GM12878 (cell line): ENCODE measurements at regions not wholly inside any gene's neighbourhood (a gene's known extent, or its start where the extent isn't known, plus 50 kb on each side); places are given as distances from the start of the nearest gene placed in this dataset.

Source experiments
- ATAC-seq: fragments of 200-7000 bp; cut with Tn5 transposase; 3 replicates; pipeline ENCODE4 v1.9.1; 2020; ENCODE audit warnings: mild to moderate bottlenecking, moderate library complexity
- BruUV-seq: library from RNA; stranded (reverse); fragments of 400-500 nt; replicated peaks from 2 replicates; lab custom pipeline; 2021; lab: Mats Ljungman, UMichigan
- CTCF ChIA-PET: fragments of 300-600 bp; sonication (Branson Sonifier 250); formaldehyde crosslinking; extraction: SDS; loops from one replicate; lab custom pipeline; 2021; ENCODE audit warnings: inconsistent platforms; lab: Yijun Ruan, JAX
- POLR2A ChIA-PET: fragments of 350-600 bp; formaldehyde crosslinking; extraction: SDS; loops from one replicate; lab custom pipeline; 2021; ENCODE audit warnings: inconsistent platforms; lab: Charles Lee
- RAD21 ChIA-PET: fragments of 300-600 bp; sonication (Branson Sonifier 250); formaldehyde crosslinking; loops from one replicate; lab custom pipeline; 2023; ENCODE audit warnings: antibody characterized with exemption; ENCODE audit not compliant: unreplicated experiment; lab: Charles Lee
- SMC1A ChIA-PET: fragments of 300-600 bp; sonication (Branson Sonifier 250); formaldehyde crosslinking; loops from one replicate; lab custom pipeline; 2023; ENCODE audit not compliant: unreplicated experiment, uncharacterized antibody; lab: Charles Lee
- DNase-seq: peaks from one replicate; pipeline ENCODE4 v3.0.0-alpha.2; 2011; ENCODE audit warnings: low read depth, low spot score
- FAIRE-seq: peaks from 3 replicates; lab custom pipeline; 2011; peaks lifted over from hg19 to GRCh38; lab: Jason Lieb, UNC
- H2AFZ ChIP-seq: 2 replicates; pipeline ENCODE4 v1.6.0; 2011; ENCODE audit warnings: low read depth, low read length, control low read depth; ENCODE audit not compliant: control insufficient read depth
- H3K27ac ChIP-seq: 2 replicates; pipeline ENCODE4 v1.5.1; 2011; ENCODE audit warnings: control low read depth; ENCODE audit not compliant: control insufficient read depth, insufficient read depth
- H3K27me3 ChIP-seq, 2 experiments: replicated peaks in 1 of 2; 2 replicates each; pipeline versions ENCODE4 v1.6.0 to v1.6.1; 2011; ENCODE audit warnings: low read length in 1 of 2; ENCODE audit not compliant: control insufficient read depth in 2 of 2, insufficient read depth in 2 of 2
- H3K36me3 ChIP-seq, 2 experiments: 2 replicates each; pipeline ENCODE4 v1.5.1; 2011; ENCODE audit warnings: low read length in 1 of 2; ENCODE audit not compliant: control insufficient read depth in 2 of 2, insufficient read depth in 2 of 2
- H3K4me1 ChIP-seq: 2 replicates; pipeline ENCODE4 v1.6.1; 2011; ENCODE audit warnings: mild to moderate bottlenecking, low read length, moderate library complexity, mixed read lengths; ENCODE audit not compliant: control insufficient read depth, insufficient read depth
- H3K4me2 ChIP-seq: 2 replicates; pipeline ENCODE4 v1.6.0; 2011; ENCODE audit warnings: control low read depth; ENCODE audit not compliant: control insufficient read depth, insufficient read depth
- H3K4me3 ChIP-seq: fragments of 200-600 bp; sonication (generic); 2 replicates; pipeline ENCODE4 v1.5.1; 2016
- H3K79me2 ChIP-seq: 2 replicates; pipeline ENCODE4 v1.6.0; 2011; ENCODE audit warnings: low read length; ENCODE audit not compliant: control insufficient read depth, insufficient read depth
- H3K9ac ChIP-seq: 2 replicates; pipeline ENCODE4 v1.8.0; 2011; ENCODE audit warnings: low read length, control low read depth, mixed read lengths; ENCODE audit not compliant: control insufficient read depth, insufficient read depth
- H3K9me3 ChIP-seq: replicated peaks from 3 replicates; pipeline ENCODE4 v1.5.1; 2011; ENCODE audit warnings: mild to moderate bottlenecking, low read length; ENCODE audit not compliant: control insufficient read depth, insufficient read depth
- H4K20me1 ChIP-seq: 2 replicates; pipeline ENCODE4 v1.6.0; 2011; ENCODE audit not compliant: control insufficient read depth, insufficient read depth
- ATF7 ChIP-seq: fragments of 450-650 bp; IDR thresholded peaks from 2 replicates; pipeline ENCODE4 v1.6.1; 2016; ENCODE audit warnings: low read depth, mild to moderate bottlenecking
- SMAD1 ChIP-seq: fragments of 450-650 bp; IDR thresholded peaks from 2 replicates; pipeline ENCODE4 v1.6.1; 2018; ENCODE audit warnings: mild to moderate bottlenecking, low read depth; ENCODE audit not compliant: partially characterized antibody
- SPI1 ChIP-seq: IDR thresholded peaks from 2 replicates; pipeline ENCODE4 v1.6.1; 2011; ENCODE audit warnings: low read depth, mild to moderate bottlenecking, low read length, moderate library complexity, borderline replicate concordance; ENCODE audit not compliant: insufficient read depth
- SUZ12 ChIP-seq: fragments of 200-600 bp; sonication (generic); IDR thresholded peaks from one replicate; pipeline ENCODE4 v1.6.1; 2018; ENCODE audit warnings: antibody characterized with exemption, mild to moderate bottlenecking; ENCODE audit not compliant: unreplicated experiment
- WGBS: methylation state at CpG from one replicate; pipeline ENCODE4 v1.1.6; 2016; ENCODE audit warnings: low lambda C conversion rate; ENCODE audit not compliant: insufficient replicate concordance, insufficient coverage; ENCODE audit errors: missing lambda C conversion rate; 5-methylcytosine and 5-hydroxymethylcytosine counted together
- in situ Hi-C: fragments of 300-500 bp; cut with MboI; formaldehyde crosslinking; loops from 9 replicates; pipeline ENCODE4 v1.14.3; 2018; ENCODE audit warnings: mixed read lengths
- intact Hi-C: fragments of 100-400 bp; cut with micrococcal nuclease; formaldehyde crosslinking; loops from one replicate; pipeline ENCODE4 v1.14.2; 2022; ENCODE audit not compliant: unreplicated experiment

GRCh38 chr2:220574038-220574437 is 946.6 kb downstream of the SLC4A3 start:
- H3K9ac ChIP-seq: no peak overlapping the region
- BruUV-seq: no TSS peak
- no peak overlapping the region for H3K4me2 ChIP-seq
- no peaks in the 10 kb centered on the region for H3K4me1 ChIP-seq
- in situ Hi-C loops: no loop called here
- H2AFZ ChIP-seq: no peak overlapping the region
- H3K27me3 ChIP-seq: no peaks in the 10 kb centered on the region
- H3K27ac ChIP-seq: no peak overlapping the region
- RAD21 ChIA-PET: no interaction called here
- SMC1A ChIA-PET: no interaction called here
- no peaks in the 10 kb centered on the region for H3K9me3 ChIP-seq
- ATAC-seq: no peak; the same call in 2 of the 3 replicates
- DNase-seq: no peak
- no peak for FAIRE-seq
- intact Hi-C loops: no loop called here
- no peaks in the 10 kb centered on the region for H3K79me2 ChIP-seq
- TF ChIP-seq SUZ12 (no peak), SMAD1 (no peak), SPI1 (0 out of 2 replicates have a peak, but pooled peaks have one; percentile 25)
- no peak overlapping the region for H3K4me3 ChIP-seq
- WGBS: 0% methylated on average over 2 of the region's 2 CpGs
- H3K36me3 ChIP-seq: no peaks in the 10 kb centered on the region
- CTCF ChIA-PET: no interaction called here
- POLR2A ChIA-PET: no interaction called here
- no peaks in the 10 kb centered on the region for H4K20me1 ChIP-seq

GRCh38 chr2:220575963-220576362 is 948.5 kb downstream of the SLC4A3 start:
- Histone ChIP-seq H2AFZ (no peak overlapping the region), H3K9me3 (no peaks in the 10 kb centered on the region), H3K27ac (no peak overlapping the region), H3K36me3 (no peaks in the 10 kb centered on the region), H3K79me2 (no peaks in the 10 kb centered on the region), H3K4me3 (no peak overlapping the region), H4K20me1 (no peaks in the 10 kb centered on the region), H3K9ac (no peak overlapping the region), H3K27me3 (no peaks in the 10 kb centered on the region), H3K4me2 (no peak overlapping the region)
- ChIA-PET RAD21 (no interaction called here), POLR2A (no interaction called here)
- DNase-seq (no peak), FAIRE-seq (no peak)
- 0% methylated on average over 1 of the region's 1 CpG for WGBS
- no TSS peak for BruUV-seq
- no peak for TF ChIP-seq ATF7
- TF ChIP-seq, all 136 proteins: peak for 0
- ChIA-PET CTCF (no interaction called here), SMC1A (no interaction called here)
- in situ Hi-C loops (no loop called here), intact Hi-C loops (no loop called here)
- no peak for ATAC-seq
- no peaks in the 10 kb centered on the region for H3K4me1 ChIP-seq
